ENCODE measurements at regions not wholly inside any gene's neighbourhood (a gene's known extent, or its start where the extent isn't known, plus 50 kb on each side); places are given as distances from the start of the nearest gene placed in this dataset.

- TF ChIP-seq ZFP30 (CRISPR knock-in tag; IDR thresholded peaks at IDR 0.05) (no peak), ISL1 (CRISPR knock-in tag; IDR thresholded peaks at IDR 0.05) (no peak), BACH2 (CRISPR knock-in tag; IDR thresholded peaks at IDR 0.05; ENCODE audit: borderline replicate concordance) (no peak), ZNF70 (CRISPR knock-in tag; IDR thresholded peaks at IDR 0.05) (no peak), ESRRG (CRISPR knock-in tag; IDR thresholded peaks at IDR 0.05) (no peak), ZNF565 (CRISPR knock-in tag; conservative IDR thresholded peaks at IDR 0.05; ENCODE audit: low read depth) (no peak), PPARA (CRISPR knock-in tag; IDR thresholded peaks at IDR 0.05; ENCODE audit: borderline replicate concordance) (no peak), ARNTL (CRISPR knock-in tag; IDR thresholded peaks at IDR 0.05; ENCODE audit: borderline replicate concordance, low read depth) (no peak), ZNF8 (CRISPR knock-in tag; IDR thresholded peaks at IDR 0.05) (no peak)
- TF ChIP-seq, protein P1, sequence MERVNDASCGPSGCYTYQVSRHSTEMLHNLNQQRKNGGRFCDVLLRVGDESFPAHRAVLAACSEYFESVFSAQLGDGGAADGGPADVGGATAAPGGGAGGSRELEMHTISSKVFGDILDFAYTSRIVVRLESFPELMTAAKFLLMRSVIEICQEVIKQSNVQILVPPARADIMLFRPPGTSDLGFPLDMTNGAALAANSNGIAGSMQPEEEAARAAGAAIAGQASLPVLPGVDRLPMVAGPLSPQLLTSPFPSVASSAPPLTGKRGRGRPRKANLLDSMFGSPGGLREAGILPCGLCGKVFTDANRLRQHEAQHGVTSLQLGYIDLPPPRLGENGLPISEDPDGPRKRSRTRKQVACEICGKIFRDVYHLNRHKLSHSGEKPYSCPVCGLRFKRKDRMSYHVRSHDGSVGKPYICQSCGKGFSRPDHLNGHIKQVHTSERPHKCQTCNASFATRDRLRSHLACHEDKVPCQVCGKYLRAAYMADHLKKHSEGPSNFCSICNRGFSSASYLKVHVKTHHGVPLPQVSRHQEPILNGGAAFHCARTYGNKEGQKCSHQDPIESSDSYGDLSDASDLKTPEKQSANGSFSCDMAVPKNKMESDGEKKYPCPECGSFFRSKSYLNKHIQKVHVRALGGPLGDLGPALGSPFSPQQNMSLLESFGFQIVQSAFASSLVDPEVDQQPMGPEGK (CRISPR knock-in tag; IDR thresholded peaks at IDR 0.05; ENCODE audit: borderline replicate concordance) = no peak
- TF ChIP-seq, protein P2, sequence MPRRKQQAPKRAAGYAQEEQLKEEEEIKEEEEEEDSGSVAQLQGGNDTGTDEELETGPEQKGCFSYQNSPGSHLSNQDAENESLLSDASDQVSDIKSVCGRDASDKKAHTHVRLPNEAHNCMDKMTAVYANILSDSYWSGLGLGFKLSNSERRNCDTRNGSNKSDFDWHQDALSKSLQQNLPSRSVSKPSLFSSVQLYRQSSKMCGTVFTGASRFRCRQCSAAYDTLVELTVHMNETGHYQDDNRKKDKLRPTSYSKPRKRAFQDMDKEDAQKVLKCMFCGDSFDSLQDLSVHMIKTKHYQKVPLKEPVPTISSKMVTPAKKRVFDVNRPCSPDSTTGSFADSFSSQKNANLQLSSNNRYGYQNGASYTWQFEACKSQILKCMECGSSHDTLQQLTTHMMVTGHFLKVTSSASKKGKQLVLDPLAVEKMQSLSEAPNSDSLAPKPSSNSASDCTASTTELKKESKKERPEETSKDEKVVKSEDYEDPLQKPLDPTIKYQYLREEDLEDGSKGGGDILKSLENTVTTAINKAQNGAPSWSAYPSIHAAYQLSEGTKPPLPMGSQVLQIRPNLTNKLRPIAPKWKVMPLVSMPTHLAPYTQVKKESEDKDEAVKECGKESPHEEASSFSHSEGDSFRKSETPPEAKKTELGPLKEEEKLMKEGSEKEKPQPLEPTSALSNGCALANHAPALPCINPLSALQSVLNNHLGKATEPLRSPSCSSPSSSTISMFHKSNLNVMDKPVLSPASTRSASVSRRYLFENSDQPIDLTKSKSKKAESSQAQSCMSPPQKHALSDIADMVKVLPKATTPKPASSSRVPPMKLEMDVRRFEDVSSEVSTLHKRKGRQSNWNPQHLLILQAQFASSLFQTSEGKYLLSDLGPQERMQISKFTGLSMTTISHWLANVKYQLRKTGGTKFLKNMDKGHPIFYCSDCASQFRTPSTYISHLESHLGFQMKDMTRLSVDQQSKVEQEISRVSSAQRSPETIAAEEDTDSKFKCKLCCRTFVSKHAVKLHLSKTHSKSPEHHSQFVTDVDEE (CRISPR knock-in tag; IDR thresholded peaks at IDR 0.05) = no peak
Observed at GRCh38 chr11:116276051-116277044, 496.4 kb downstream of the BUD13 start.
